Progenitor cell of endocrine pancreas (in vitro differentiated cells): ENCODE measurements at regions not wholly inside any gene's neighbourhood (a gene's known extent, or its start where the extent isn't known, plus 50 kb on each side); places are given as distances from the start of the nearest gene placed in this dataset.

ENCODE experiments used
- DNase-seq: peaks from one replicate; pipeline ENCODE4 v3.0.0; 2021; ENCODE audit warnings: low spot score; ENCODE audit not compliant: unreplicated experiment
- H3K27ac Mint-ChIP-seq: 2 replicates; pipeline ENCODE4 v1.8.0; 2021; ENCODE audit warnings: mild to moderate bottlenecking, moderate library complexity, mixed read lengths
- H3K27me3 Mint-ChIP-seq: 2 replicates; pipeline ENCODE4 v1.8.0; 2021; ENCODE audit warnings: mixed read lengths
- H3K36me3 Mint-ChIP-seq: 2 replicates; pipeline ENCODE4 v1.8.0; 2022; ENCODE audit warnings: mixed read lengths; ENCODE audit not compliant: insufficient read depth
- H3K4me1 Mint-ChIP-seq: 2 replicates; pipeline ENCODE4 v1.8.0; 2021; ENCODE audit warnings: low read depth, mixed read lengths
- H3K4me3 Mint-ChIP-seq: 2 replicates; pipeline ENCODE4 v1.8.0; 2021; ENCODE audit warnings: low read depth, mild to moderate bottlenecking, moderate library complexity, mixed read lengths
- H3K9me3 Mint-ChIP-seq: 2 replicates; pipeline ENCODE4 v1.8.0; 2021; ENCODE audit warnings: low read depth, mixed read lengths
- TF ChIP-seq, protein P1 (sequence below): fragments of 200-600 bp; sonication (generic); IDR thresholded peaks from one replicate; pipeline ENCODE4 v1.5.0; 2021; ENCODE audit warnings: antibody characterized with exemption, mild to moderate bottlenecking; ENCODE audit not compliant: unreplicated experiment

DNA sequence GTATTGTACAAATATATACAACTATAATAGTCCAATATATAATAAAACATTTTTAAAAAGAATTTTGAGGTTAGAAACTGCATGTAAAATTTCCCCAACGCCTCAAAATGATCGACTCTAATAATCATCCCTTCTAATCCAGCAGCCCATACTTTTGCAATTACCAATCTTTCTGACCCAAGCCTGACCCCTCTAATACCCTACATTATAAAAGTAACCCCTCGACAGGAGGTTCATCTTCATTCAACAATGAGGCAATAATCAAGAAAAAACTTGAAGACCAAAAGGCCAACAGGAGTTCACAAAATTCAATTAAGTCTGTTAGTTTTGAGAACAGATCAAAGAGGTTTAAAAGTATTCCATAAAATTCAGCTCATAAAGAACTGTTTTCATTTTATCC lies 393.5 kb downstream of the GPM6A start:
- Mint-ChIP-seq H3K36me3 (no peaks in the 10 kb centered on the region), H3K9me3 (peaks cover 18% of the 10 kb centered on the region), H3K27me3 (no peaks in the 10 kb centered on the region), H3K4me3 (no peak overlapping the region), H3K4me1 (no peaks in the 10 kb centered on the region), H3K27ac (no peak overlapping the region)
- TF ChIP-seq, protein P1, sequence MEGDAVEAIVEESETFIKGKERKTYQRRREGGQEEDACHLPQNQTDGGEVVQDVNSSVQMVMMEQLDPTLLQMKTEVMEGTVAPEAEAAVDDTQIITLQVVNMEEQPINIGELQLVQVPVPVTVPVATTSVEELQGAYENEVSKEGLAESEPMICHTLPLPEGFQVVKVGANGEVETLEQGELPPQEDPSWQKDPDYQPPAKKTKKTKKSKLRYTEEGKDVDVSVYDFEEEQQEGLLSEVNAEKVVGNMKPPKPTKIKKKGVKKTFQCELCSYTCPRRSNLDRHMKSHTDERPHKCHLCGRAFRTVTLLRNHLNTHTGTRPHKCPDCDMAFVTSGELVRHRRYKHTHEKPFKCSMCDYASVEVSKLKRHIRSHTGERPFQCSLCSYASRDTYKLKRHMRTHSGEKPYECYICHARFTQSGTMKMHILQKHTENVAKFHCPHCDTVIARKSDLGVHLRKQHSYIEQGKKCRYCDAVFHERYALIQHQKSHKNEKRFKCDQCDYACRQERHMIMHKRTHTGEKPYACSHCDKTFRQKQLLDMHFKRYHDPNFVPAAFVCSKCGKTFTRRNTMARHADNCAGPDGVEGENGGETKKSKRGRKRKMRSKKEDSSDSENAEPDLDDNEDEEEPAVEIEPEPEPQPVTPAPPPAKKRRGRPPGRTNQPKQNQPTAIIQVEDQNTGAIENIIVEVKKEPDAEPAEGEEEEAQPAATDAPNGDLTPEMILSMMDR: no peak
- no peak for DNase-seq

DNA sequence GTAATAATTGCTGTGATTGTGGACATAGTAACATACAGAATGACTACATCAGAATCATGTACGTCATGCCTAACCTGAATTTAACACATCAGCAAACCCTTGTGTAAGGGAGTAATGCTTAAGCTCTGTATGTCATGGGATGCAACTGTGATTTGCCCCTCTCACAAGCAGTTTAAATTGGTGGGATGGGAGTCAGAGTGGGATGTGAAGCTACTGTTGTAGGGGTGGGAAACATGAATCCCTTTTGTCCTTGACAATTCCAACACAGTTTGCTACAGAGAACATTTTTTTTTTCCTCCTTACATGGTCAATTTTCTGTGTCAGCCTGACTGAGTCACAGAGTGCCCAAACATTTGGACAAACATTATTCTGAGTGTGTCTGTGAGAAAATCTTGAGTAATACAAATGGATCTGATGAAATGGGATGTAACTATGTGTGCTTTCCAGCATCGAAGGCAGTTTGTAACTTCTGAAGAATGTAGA lies 392.8 kb downstream of the GPM6A start:
- H3K27me3 Mint-ChIP-seq: no peaks in the 10 kb centered on the region
- no peak overlapping the region for H3K4me3 Mint-ChIP-seq
- H3K4me1 Mint-ChIP-seq: no peaks in the 10 kb centered on the region
- no peak overlapping the region for H3K27ac Mint-ChIP-seq
- TF ChIP-seq, protein P1: no peak
- no peak for DNase-seq
- no peaks in the 10 kb centered on the region for H3K36me3 Mint-ChIP-seq
- peaks cover 17% of the 10 kb centered on the region for H3K9me3 Mint-ChIP-seq

DNA sequence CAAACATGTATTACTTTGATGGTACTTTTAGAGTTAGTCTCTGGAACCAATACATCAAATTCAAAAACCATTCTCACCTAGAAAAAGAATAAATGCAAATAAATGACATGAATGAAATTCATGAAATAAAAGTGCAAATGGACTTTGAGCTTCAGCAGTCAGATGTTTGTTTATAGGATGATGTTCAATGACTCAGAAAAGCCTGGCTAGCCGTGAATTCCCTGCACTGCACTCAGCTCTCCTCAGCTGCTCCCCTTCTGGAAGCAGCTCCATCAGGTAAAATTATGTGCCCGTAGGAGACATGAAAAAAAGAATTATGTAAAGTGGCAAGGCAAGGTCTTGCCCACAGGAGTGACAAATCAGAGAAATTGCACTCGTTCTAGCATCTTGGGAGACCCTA lies 390.6 kb downstream of the GPM6A start:
- DNase-seq: no peak
- no peaks in the 10 kb centered on the region for H3K27me3 Mint-ChIP-seq
- peaks cover 5% of the 10 kb centered on the region for H3K9me3 Mint-ChIP-seq
- no peaks in the 10 kb centered on the region for H3K36me3 Mint-ChIP-seq
- no peak overlapping the region for H3K27ac Mint-ChIP-seq
- no peak overlapping the region for H3K4me3 Mint-ChIP-seq
- TF ChIP-seq, protein P1: no peak
- H3K4me1 Mint-ChIP-seq: no peaks in the 10 kb centered on the region

DNA sequence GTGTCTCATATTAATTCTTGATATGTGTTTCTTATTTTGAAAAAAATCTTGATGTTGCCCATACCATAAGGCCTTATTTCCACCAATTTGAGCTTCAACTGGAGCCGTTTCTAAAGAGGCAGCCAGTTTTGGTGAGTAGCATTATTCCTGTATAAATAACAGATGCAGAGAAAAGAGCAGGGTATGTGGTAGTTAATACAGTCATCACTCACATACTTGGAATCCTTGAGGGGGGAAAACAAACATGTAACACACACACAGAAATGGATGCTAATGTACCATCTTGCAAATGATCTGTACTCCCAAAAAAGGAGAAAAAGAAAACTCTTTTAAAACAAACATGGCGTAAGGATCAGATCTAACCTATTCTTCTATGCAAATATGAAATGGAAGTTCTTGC lies 389.7 kb downstream of the GPM6A start:
- Mint-ChIP-seq H3K27ac (no peak overlapping the region), H3K36me3 (no peaks in the 10 kb centered on the region), H3K9me3 (peaks cover 3% of the 10 kb centered on the region), H3K4me3 (no peak overlapping the region), H3K27me3 (no peaks in the 10 kb centered on the region), H3K4me1 (no peaks in the 10 kb centered on the region)
- DNase-seq: no peak
- TF ChIP-seq, protein P1: no peak

DNA sequence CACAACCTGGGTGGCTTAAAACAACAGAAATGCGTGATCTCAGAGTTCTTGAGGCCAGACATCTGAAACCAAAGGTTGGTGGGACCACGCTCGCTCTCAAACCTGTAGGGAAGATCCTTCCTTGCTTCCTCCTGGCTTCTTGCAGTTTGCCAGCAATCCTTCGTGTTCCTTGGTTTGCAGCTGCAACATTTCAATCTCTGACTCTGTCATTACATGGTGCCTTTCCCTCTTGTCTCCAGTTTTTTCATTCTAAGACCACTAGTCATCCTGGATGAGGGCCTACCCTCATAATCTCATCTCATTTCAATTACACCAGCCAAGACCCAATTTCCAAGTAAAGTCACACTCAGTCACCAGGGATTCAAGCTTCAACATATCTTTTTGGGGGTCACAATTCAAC lies 388.0 kb downstream of the GPM6A start:
- Mint-ChIP-seq H3K27me3 (no peaks in the 10 kb centered on the region), H3K36me3 (no peaks in the 10 kb centered on the region), H3K27ac (no peak overlapping the region), H3K4me3 (no peak overlapping the region), H3K9me3 (no peaks in the 10 kb centered on the region), H3K4me1 (no peaks in the 10 kb centered on the region)
- TF ChIP-seq, protein P1: no peak
- no peak for DNase-seq
